SK-N-SH treated with all-trans-retinoic acid at 6 μM for 48 hours (cell line): ENCODE measurements at regions not wholly inside any gene's neighbourhood (a gene's known extent, or its start where the extent isn't known, plus 50 kb on each side); places are given as distances from the start of the nearest gene placed in this dataset.

ENCODE experiments used
- ATAC-seq: fragments of 200-7000 bp; cut with Tn5 transposase; 3 replicates; pipeline ENCODE4 v1.9.1; 2020; ENCODE audit warnings: mild to moderate bottlenecking, moderate library complexity
- ARNTL ChIP-seq: fragments of 450-650 bp; formaldehyde crosslinking; IDR thresholded peaks from 2 replicates; pipeline ENCODE4 v1.5.0; 2020; ENCODE audit warnings: low read depth, mild to moderate bottlenecking, moderate library complexity, borderline replicate concordance
- BACH2 ChIP-seq: fragments of 250-450 bp; sonication (Bioruptor Pico); IDR thresholded peaks from 2 replicates; pipeline ENCODE4 v1.9.0; 2021; ENCODE audit warnings: mild to moderate bottlenecking, borderline replicate concordance
- CSDC2 ChIP-seq: fragments of 250-450 bp; sonication (Bioruptor Pico); IDR thresholded peaks from 2 replicates; pipeline ENCODE4 v1.5.0; 2020; ENCODE audit warnings: mild to moderate bottlenecking, moderate library complexity
- ESRRG ChIP-seq: fragments of 250-450 bp; sonication (Bioruptor Pico); IDR thresholded peaks from 2 replicates; pipeline ENCODE4 v1.6.1; 2021; ENCODE audit warnings: mild to moderate bottlenecking
- GLIS3 ChIP-seq: fragments of 250-450 bp; sonication (Bioruptor Pico); IDR thresholded peaks from 2 replicates; pipeline ENCODE4 v1.5.0; 2020; ENCODE audit warnings: mild to moderate bottlenecking, moderate library complexity
- ISL1 ChIP-seq: fragments of 250-450 bp; sonication (Bioruptor Pico); IDR thresholded peaks from 2 replicates; pipeline ENCODE4 v2.1.2; 2022; ENCODE audit warnings: mild to moderate bottlenecking, moderate library complexity
- OSR1 ChIP-seq: fragments of 250-450 bp; sonication (Bioruptor Pico); IDR thresholded peaks from 2 replicates; pipeline ENCODE4 v1.8.0; 2022; ENCODE audit warnings: moderate library complexity, mild to moderate bottlenecking, inconsistent platforms
- PPARA ChIP-seq: fragments of 250-450 bp; sonication (Bioruptor Pico); IDR thresholded peaks from 2 replicates; pipeline ENCODE4 v1.5.0; 2020; ENCODE audit warnings: mild to moderate bottlenecking, borderline replicate concordance
- RARB ChIP-seq: fragments of 250-450 bp; sonication (Bioruptor Pico); IDR thresholded peaks from 2 replicates; pipeline ENCODE4 v1.8.0; 2021; ENCODE audit warnings: mild to moderate bottlenecking, moderate library complexity
- TCF4 ChIP-seq: fragments of 250-450 bp; sonication (Bioruptor Pico); IDR thresholded peaks from 2 replicates; pipeline ENCODE4 v1.8.0; 2021; ENCODE audit warnings: mild to moderate bottlenecking, moderate library complexity, borderline replicate concordance
- TOX ChIP-seq: fragments of 250-450 bp; sonication (Bioruptor Pico); IDR thresholded peaks from 2 replicates; pipeline ENCODE4 v1.8.0; 2021; ENCODE audit warnings: mild to moderate bottlenecking, moderate library complexity, borderline replicate concordance
- ZC3H10 ChIP-seq: fragments of 250-450 bp; sonication (Bioruptor Pico); IDR thresholded peaks from 2 replicates; pipeline ENCODE4 v1.5.1; 2021; ENCODE audit warnings: mild to moderate bottlenecking, moderate library complexity
- ZFP30 ChIP-seq: fragments of 450-650 bp; formaldehyde crosslinking; IDR thresholded peaks from 2 replicates; pipeline ENCODE4 v1.5.0; 2022; ENCODE audit warnings: mild to moderate bottlenecking, moderate library complexity
- ZNF565 ChIP-seq: fragments of 450-650 bp; formaldehyde crosslinking; conservative IDR thresholded peaks from 2 replicates; pipeline ENCODE4 v1.5.0; 2020; ENCODE audit warnings: low read depth, mild to moderate bottlenecking, moderate library complexity
- ZNF70 ChIP-seq: fragments of 450-650 bp; formaldehyde crosslinking; IDR thresholded peaks from 2 replicates; pipeline ENCODE4 v1.5.0; 2020; ENCODE audit warnings: mild to moderate bottlenecking, moderate library complexity
- ZNF8 ChIP-seq: fragments of 450-650 bp; formaldehyde crosslinking; IDR thresholded peaks from 2 replicates; pipeline ENCODE4 v1.5.0; 2020; ENCODE audit warnings: mild to moderate bottlenecking, moderate library complexity
- TF ChIP-seq, protein P1 (sequence below): fragments of 250-450 bp; sonication (Bioruptor Pico); IDR thresholded peaks from 2 replicates; pipeline ENCODE4 v1.5.1; 2020; ENCODE audit warnings: low read depth, mild to moderate bottlenecking, moderate library complexity
- TF ChIP-seq, protein P2 (sequence below): fragments of 250-450 bp; sonication (Bioruptor Pico); IDR thresholded peaks from 2 replicates; pipeline ENCODE4 v1.5.1; 2021; ENCODE audit warnings: mild to moderate bottlenecking, moderate library complexity
- TF ChIP-seq, protein P3 (sequence below): fragments of 250-450 bp; sonication (Bioruptor Pico); IDR thresholded peaks from 2 replicates; pipeline ENCODE4 v1.8.0; 2021; ENCODE audit warnings: low read depth, mild to moderate bottlenecking, moderate library complexity, borderline replicate concordance
- TF ChIP-seq, protein P4 (sequence below): fragments of 250-450 bp; sonication (Bioruptor Pico); IDR thresholded peaks from 2 replicates; pipeline ENCODE4 v1.5.0; 2020; ENCODE audit warnings: mild to moderate bottlenecking, moderate library complexity

DNA sequence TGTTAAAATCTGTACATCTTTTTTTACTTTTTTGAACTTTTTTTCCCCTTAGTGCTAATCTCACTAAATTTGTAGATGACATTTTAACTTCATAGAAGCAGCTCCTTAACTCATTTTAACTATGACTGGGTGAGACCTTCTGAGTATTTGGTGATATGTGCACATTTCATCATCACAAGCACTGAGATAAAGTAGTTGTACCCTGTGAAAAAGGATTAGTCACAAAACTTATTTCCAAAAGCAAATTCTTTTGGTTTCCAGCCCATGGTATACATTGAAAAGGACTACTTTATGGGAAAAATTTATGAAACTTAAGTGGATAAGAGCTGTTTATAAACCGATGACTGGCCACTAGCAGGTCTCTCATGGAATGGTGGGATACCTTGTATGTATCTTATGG is 581.5 kb downstream of the PLCL1 start:
- TF ChIP-seq PPARA (CRISPR knock-in tag) = no peak
- no peak for TF ChIP-seq TCF4 (CRISPR knock-in tag)
- TF ChIP-seq ISL1 (CRISPR knock-in tag) = no peak
- no peak for ATAC-seq

DNA sequence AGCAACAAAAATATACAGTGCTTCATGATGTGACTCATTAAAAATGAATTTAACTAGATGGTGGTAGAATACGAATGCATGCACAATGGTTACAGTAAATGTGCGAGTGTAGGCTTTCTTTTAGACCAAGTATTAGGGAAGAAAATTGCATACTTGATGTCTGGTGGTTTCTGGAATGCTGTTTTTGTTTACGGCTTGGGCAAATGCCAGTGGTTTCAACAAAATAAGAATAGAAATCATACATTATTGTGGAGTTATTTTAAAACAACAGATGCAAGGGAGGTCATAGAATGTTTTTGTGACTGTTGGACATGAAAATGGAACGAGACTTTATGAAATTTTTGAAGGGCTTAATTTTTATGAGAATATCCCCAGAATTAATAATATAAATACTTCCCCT is 580.9 kb downstream of the PLCL1 start:
- no peak for ATAC-seq
- TF ChIP-seq CSDC2 (CRISPR knock-in tag) (no peak), ESRRG (no peak), TCF4 (CRISPR knock-in tag) (no peak), ARNTL (CRISPR knock-in tag) (no peak), PPARA (CRISPR knock-in tag) (no peak), TOX (no peak), GLIS3 (CRISPR knock-in tag) (no peak), ZNF70 (no peak)
- TF ChIP-seq, protein P1, sequence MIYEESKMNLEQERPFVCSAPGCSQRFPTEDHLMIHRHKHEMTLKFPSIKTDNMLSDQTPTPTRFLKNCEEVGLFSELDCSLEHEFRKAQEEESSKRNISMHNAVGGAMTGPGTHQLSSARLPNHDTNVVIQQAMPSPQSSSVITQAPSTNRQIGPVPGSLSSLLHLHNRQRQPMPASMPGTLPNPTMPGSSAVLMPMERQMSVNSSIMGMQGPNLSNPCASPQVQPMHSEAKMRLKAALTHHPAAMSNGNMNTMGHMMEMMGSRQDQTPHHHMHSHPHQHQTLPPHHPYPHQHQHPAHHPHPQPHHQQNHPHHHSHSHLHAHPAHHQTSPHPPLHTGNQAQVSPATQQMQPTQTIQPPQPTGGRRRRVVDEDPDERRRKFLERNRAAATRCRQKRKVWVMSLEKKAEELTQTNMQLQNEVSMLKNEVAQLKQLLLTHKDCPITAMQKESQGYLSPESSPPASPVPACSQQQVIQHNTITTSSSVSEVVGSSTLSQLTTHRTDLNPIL (CRISPR knock-in tag) = no peak
- TF ChIP-seq, protein P2, sequence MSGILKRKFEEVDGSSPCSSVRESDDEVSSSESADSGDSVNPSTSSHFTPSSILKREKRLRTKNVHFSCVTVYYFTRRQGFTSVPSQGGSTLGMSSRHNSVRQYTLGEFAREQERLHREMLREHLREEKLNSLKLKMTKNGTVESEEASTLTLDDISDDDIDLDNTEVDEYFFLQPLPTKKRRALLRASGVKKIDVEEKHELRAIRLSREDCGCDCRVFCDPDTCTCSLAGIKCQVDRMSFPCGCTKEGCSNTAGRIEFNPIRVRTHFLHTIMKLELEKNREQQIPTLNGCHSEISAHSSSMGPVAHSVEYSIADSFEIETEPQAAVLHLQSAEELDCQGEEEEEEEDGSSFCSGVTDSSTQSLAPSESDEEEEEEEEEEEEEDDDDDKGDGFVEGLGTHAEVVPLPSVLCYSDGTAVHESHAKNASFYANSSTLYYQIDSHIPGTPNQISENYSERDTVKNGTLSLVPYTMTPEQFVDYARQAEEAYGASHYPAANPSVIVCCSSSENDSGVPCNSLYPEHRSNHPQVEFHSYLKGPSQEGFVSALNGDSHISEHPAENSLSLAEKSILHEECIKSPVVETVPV (CRISPR knock-in tag) = no peak
- TF ChIP-seq, all 23 proteins: peak for 0

DNA sequence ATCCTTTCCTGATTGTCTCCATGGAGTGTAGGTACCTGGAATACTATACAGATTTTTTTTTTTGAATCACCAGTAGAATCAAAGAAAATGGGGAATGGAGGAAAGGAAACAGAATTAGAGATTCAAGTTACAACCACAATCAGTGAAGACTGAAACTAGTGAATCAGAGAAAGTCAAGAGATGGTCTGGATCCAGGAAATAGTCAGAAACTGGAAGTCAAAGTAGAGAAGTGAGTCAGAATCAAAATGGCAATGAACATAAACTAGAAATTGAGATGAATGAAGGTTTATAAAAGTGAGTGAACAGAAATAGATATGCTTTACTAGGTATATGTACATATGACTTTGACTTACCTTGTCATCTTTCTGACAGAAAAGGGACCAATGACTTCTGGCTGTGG is 579.0 kb downstream of the PLCL1 start:
- TF ChIP-seq, protein P3, sequence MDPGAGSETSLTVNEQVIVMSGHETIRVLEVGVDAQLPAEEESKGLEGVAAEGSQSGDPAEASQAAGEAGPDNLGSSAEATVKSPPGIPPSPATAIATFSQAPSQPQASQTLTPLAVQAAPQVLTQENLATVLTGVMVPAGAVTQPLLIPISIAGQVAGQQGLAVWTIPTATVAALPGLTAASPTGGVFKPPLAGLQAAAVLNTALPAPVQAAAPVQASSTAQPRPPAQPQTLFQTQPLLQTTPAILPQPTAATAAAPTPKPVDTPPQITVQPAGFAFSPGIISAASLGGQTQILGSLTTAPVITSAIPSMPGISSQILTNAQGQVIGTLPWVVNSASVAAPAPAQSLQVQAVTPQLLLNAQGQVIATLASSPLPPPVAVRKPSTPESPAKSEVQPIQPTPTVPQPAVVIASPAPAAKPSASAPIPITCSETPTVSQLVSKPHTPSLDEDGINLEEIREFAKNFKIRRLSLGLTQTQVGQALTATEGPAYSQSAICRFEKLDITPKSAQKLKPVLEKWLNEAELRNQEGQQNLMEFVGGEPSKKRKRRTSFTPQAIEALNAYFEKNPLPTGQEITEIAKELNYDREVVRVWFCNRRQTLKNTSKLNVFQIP (CRISPR knock-in tag) = no peak
- TF ChIP-seq, protein P1 (CRISPR knock-in tag) = no peak
- no peak for TF ChIP-seq GLIS3 (CRISPR knock-in tag)
- no peak for TF ChIP-seq RARB (CRISPR knock-in tag)
- no peak for TF ChIP-seq TCF4 (CRISPR knock-in tag)
- no peak for TF ChIP-seq ISL1 (CRISPR knock-in tag)
- no peak for TF ChIP-seq OSR1 (CRISPR knock-in tag)
- TF ChIP-seq, protein P2 (CRISPR knock-in tag) = no peak
- TF ChIP-seq, all 23 proteins: peak for 0
- ATAC-seq = no peak

DNA sequence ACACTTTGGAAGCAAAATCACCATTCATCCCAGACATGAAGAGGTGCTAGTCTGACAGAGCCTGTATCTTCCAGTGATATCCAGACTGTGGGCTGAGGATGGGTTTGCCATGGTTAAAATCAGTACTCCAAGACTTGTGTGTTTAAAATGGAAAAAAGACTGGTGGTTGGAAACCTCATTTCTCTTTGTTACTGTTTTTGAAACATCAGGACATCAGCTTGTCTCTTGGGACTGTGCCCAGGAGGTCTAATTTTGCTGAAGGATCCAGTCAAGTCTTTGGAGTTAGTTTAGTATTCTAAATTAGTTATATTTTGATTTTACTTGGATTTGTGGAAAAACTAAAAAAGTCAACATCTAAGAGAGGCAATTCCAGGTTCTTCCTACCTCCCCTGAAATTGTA is 578.4 kb downstream of the PLCL1 start:
- ATAC-seq = no peak
- no peak for TF ChIP-seq BACH2 (CRISPR knock-in tag)
- TF ChIP-seq ZNF70 = no peak
- TF ChIP-seq, protein P4, sequence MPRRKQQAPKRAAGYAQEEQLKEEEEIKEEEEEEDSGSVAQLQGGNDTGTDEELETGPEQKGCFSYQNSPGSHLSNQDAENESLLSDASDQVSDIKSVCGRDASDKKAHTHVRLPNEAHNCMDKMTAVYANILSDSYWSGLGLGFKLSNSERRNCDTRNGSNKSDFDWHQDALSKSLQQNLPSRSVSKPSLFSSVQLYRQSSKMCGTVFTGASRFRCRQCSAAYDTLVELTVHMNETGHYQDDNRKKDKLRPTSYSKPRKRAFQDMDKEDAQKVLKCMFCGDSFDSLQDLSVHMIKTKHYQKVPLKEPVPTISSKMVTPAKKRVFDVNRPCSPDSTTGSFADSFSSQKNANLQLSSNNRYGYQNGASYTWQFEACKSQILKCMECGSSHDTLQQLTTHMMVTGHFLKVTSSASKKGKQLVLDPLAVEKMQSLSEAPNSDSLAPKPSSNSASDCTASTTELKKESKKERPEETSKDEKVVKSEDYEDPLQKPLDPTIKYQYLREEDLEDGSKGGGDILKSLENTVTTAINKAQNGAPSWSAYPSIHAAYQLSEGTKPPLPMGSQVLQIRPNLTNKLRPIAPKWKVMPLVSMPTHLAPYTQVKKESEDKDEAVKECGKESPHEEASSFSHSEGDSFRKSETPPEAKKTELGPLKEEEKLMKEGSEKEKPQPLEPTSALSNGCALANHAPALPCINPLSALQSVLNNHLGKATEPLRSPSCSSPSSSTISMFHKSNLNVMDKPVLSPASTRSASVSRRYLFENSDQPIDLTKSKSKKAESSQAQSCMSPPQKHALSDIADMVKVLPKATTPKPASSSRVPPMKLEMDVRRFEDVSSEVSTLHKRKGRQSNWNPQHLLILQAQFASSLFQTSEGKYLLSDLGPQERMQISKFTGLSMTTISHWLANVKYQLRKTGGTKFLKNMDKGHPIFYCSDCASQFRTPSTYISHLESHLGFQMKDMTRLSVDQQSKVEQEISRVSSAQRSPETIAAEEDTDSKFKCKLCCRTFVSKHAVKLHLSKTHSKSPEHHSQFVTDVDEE (CRISPR knock-in tag) = no peak
- TF ChIP-seq OSR1 (CRISPR knock-in tag) = no peak
- TF ChIP-seq, protein P2 (CRISPR knock-in tag) = no peak
- TF ChIP-seq ZNF8 = no peak
- no peak for TF ChIP-seq PPARA (CRISPR knock-in tag)
- TF ChIP-seq, protein P3 (CRISPR knock-in tag) = no peak
- TF ChIP-seq ISL1 (CRISPR knock-in tag) = no peak
- TF ChIP-seq ZNF565 = no peak
- TF ChIP-seq ZC3H10 (CRISPR knock-in tag) = no peak
- no peak for TF ChIP-seq ZFP30 (CRISPR knock-in tag)
- no peak for TF ChIP-seq CSDC2 (CRISPR knock-in tag)
- TF ChIP-seq TOX = no peak
- no peak for TF ChIP-seq TCF4 (CRISPR knock-in tag)
- TF ChIP-seq, all 23 proteins: peak for 0
